HG02763 (cell line): ENCODE measurements at regions not wholly inside any gene's neighbourhood (a gene's known extent, or its start where the extent isn't known, plus 50 kb on each side); places are given as distances from the start of the nearest gene placed in this dataset.

Experiments
- ATAC-seq: cut with Tn5 transposase; IDR thresholded peaks from one replicate; pipeline ENCODE4 v1.9.1; 2021; ENCODE audit warnings: mild to moderate bottlenecking, moderate library complexity; ENCODE audit not compliant: unreplicated experiment

DNA sequence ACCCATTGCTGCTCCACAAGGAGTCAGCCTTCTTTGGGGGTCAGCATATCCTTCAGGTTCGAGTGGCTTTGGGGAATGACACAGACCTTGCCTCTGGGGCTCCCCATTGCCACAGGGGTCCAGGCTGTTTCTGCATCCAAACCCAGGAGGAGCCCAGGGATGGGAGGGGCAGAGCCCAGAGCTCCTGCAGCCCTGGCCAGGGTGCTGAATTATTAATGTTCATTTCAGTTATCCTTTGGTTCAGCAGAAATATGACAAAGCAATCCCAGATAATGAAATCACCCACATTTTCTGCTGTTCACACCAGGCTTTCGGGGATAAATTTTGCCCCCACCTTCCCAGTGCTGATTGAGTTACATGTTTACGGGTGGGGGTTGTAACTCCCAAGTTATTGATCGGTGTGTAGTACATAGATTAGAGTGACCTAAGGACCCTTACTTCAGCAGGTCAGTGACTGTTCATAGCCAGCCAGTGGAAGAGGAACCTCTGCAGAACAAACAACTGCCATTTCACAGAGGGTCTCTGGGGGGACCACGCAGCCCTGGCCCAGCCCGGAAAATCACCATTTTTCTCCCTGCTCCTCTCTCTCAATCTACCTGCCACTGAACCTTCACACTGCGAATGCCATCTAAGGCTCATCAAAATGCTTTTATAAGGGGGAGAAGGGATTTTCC, 240.3 kb upstream of the N4BP1 start:
- no peak for ATAC-seq

DNA sequence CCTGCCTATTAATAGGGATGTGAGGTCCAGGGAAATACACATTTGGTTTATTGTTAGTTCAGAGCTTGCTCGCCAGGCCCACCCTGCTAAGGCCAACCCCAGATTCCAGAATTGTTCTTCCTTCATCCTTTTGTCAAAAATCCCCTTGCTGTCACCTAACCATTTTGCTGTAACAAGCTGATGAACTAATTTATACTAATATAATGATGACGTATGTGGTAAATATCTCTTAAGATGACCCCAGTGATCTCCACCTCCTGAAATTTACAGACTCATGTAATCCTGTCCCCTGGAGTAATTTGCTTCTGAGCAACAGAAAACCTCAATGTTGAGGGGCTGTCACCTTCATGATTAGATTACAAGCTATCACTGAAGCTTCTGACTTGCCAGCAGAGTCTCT, 236.3 kb upstream of the N4BP1 start:
- ATAC-seq = no peak

GRCh38 chr16:48845261-48845660, 235.3 kb upstream of the N4BP1 start:
- no peak for ATAC-seq

GRCh38 chr16:48838349-48838748, 228.4 kb upstream of the N4BP1 start:
- no peak for ATAC-seq

- no peak for ATAC-seq
Observed at GRCh38 chr16:48836636-48837035, 226.7 kb upstream of the N4BP1 start.

DNA sequence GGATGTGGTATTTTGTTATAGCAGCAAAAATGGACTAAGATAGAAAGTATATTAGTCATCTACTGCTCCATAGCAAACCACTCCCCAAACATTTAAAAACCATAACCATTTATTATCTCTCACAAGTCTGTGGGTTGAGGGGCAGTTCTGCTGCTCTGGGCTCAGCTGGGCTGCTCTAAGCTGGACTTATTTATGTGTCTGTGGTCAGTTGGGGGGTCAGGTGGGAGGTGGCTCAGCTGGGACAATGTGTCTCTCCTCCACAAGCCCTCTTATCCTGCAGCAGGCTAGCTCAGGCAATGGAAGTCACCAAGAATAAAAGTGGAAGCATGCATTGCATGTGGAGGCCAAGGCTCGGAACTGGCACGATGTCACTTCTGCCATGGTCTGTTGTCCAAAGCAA, 226.1 kb upstream of the N4BP1 start:
- ATAC-seq = no peak

DNA sequence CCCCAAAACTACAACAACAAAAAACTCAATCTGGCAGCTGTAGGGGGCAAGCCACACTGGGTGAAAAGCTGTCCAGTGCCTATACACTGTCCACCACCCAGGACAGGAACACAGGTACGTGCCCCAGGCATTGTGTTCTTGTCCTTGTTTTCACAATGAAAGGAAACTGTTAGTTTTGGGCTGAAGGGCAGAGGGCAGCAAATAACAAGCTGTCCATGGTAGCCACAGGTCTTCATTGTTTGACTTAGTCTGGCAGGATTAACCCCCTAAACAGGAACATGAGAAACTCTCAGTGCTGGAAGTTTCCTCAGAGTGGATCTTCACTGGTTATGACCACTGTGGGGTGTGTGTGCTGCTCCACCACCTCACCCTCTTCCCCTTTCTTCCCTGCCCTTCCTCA, 224.6 kb upstream of the N4BP1 start:
- no peak for ATAC-seq

DNA sequence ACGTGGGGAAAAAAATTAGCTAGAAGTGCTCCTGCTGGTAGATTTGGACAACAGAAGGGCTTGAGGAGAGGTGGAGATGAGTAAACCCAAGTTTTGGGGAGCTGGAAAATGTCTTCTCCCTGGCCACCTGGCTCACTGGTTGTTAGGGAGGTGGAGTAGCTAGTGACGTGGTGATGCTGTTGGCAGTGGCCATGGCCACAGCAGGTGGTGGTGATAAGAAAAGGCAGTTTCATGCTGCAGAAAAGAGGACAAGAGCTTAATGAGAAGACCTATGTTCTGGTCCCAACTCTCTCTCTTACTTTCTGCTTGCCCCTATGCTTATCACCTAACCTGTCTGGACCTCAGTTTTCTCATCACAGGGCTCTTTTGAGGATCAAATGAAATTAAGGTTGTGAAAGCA, 223.5 kb upstream of the N4BP1 start:
- ATAC-seq = no peak

GRCh38 chr16:48831076-48831722, 221.2 kb upstream of the N4BP1 start:
- no peak for ATAC-seq

DNA sequence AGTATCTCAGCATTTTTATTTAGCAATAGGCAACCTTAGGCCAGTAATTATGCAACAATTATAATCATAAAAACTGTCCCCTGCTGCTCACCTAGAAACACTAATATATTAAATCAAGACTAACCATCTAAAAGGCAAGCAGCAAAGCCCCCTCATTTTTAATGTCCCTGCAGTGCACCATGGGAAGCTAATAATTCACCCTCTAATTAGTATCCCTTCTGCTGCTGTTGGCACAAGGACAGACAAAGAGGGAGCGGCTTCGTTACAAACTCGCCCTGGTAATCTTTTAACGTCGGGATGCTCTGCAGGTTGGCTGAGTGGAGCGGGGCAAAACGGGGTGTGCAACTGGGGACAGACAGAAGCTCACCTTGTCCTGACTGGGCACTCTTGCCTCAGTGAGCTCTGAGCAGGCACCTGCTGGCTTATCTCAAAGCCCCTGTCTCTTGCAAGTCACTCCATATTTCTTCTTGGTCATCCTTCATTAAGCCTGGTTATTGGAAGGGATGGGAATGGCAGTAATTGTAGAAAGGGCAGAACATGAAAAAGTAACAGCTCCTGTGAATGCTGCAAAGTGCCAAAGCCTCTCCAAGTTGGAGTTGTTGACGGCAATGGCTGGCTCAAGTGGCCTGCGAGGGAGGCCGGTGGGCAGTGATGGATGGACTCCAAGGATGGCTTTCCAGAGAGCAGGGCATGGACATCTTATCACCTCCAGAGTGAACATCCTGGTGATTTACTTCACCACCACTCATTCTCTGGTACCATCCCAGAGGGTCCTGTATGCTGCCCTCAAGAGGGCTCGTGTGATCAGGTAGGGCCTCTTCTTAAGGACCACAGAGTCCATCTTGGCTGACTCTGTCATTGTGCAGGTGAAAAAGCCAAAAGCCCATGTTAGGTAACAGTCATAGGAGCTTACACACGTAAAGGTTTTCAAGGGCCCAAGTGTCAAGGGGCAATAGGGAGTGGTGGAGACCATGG, 219.6 kb upstream of the N4BP1 start:
- ATAC-seq = no peak

DNA sequence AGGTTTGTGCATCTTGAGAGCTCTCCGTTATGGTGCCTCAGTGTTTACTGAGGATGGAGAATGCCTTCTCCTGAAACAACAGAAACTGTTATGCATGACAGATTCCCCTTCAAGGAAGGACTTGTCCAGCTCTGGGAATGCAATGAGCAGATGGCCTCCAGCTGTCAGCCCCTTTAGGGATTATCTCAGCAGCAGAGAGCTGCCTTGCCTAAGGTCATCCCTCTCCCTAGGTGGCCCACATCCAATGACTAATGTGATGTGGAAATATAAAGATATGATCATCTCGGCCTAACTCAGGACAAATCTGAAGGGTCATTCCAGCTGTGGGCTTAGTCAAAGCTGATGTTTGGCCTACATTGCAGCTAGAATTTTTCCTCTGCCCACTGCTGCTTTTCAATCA, 214.3 kb upstream of the N4BP1 start:
- no peak for ATAC-seq

DNA sequence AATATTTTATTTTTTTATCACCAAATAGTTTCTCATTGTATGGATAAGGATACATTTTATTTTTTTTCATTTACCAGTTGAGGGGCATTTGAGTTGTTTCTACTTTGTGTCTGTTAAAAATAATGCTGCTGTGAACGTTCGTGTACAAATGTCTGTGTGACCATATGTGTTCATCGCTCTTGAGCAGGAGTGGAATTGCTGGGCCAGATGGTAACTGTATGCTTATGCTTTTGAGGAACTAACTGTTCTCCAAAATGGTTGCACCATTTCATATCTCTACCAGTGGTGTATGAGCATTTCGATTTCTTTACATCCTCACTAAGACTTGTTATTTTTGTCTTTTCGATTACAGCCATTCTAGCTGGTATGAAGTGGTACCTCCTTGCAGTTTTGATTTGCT, 212.5 kb upstream of the N4BP1 start:
- ATAC-seq = no peak

- no peak for ATAC-seq
Observed at GRCh38 chr16:48820379-48820778, 210.4 kb upstream of the N4BP1 start.

DNA sequence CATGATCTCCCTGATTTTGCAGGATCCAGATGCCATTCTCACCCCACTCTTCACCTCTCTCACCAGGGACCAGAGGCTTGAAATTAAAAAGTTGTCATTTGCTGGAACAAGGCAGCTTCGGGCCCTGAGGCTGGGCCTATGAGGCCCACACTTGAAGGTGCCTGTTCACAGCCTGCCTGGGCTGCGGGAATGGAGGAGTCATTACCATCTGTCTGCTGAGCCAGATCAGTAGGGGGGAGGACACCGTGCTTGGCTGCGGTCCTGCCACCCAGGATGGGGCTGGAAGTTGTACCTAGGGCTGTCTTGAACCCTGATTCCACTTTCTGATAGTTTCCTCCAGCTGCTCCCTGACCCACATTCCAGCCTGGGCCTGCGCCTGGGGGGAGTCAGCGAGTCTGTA, 208.3 kb upstream of the N4BP1 start:
- ATAC-seq = no peak

GRCh38 chr16:48817032-48817431, 207.1 kb upstream of the N4BP1 start:
- ATAC-seq = no peak

DNA sequence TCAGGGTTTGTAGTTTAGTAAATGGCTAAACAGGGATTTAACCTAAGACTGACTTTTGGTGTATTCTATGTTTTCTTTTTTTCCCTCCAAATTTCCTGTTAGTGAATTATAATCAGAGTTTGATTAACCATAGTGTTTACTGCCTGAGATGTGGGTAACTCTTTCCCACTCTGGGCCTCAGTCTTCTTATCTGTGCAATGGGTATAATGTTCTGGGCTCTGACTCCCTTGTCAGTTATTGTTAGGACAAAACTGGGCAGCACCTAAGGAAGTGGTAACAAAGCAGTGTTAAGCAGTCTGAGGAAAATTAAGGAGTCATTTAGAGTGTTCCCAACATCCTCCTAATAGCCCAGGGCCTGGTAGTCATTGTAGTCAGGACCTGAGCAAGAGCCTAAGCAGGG, 206.4 kb upstream of the N4BP1 start:
- no peak for ATAC-seq

GRCh38 chr16:48814994-48815393, 205.0 kb upstream of the N4BP1 start:
- no peak for ATAC-seq

DNA sequence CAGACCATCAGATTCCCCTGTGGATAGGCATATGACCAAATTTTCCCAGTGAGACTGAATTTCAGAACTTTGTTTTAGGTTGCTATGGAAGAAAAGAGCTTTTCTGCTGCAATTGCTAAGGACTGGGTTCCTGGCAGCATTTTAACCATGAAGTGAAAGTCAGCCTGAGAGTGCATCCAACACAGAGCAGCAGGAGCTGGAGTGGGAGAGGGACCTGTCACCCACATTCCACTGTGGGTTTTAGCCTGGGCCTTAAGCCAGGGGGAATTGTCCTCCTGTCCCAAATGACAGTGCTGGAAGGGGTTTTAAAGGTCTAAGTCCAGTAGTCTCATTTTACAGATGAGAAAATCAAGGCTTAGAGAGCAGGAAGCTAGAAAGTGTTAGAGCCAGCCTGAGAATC, 203.5 kb upstream of the N4BP1 start:
- ATAC-seq = no peak

DNA sequence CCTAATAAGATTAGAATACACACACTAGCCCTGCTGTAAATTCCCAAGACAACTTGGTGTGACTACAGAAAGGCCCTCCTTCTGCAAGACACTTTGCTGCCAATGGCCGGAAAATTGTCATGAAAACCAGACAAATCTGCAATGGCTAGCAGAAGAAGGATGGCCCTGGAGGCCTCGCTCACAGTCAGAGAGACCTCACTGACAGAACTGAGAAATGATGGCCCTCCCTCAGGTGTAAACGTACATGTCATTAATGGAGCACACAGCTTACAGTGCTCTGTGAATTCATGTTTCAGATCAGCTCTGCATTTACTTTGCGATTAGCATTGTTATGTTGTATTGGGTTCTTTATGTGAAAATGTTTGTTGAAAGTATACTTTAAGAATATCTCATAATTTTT, 202.9 kb upstream of the N4BP1 start:
- ATAC-seq = no peak

- ATAC-seq = no peak
Observed at GRCh38 chr16:48811478-48811877, 201.5 kb upstream of the N4BP1 start.

- ATAC-seq = no peak
Observed at GRCh38 chr16:48810803-48811453, 200.9 kb upstream of the N4BP1 start.
